Liver (tissue), 3 donors: ENCODE measurements at regions not wholly inside any gene's neighbourhood (a gene's known extent, or its start where the extent isn't known, plus 50 kb on each side); places are given as distances from the start of the nearest gene placed in this dataset.

Experiments used
- SP1 ChIP-seq: IDR thresholded peaks from 2 replicates; pipeline ENCODE4 v1.6.1; 2018; ENCODE audit warnings: antibody characterized with exemption, mild to moderate bottlenecking
- TF ChIP-seq, protein P1 (sequence below): fragments of 150-350 bp; IDR thresholded peaks from 2 replicates; pipeline ENCODE4 v1.5.1; 2017; ENCODE audit warnings: improper control_type of control experiment, low read depth, low read length; ENCODE audit not compliant: missing input control
- TF ChIP-seq, protein P2 (sequence below): IDR thresholded peaks from 2 replicates; pipeline ENCODE4 v1.6.1; 2016; ENCODE audit warnings: antibody characterized with exemption, mild to moderate bottlenecking
- donor health status: healthy.
- donor health status: healthy.

DNA sequence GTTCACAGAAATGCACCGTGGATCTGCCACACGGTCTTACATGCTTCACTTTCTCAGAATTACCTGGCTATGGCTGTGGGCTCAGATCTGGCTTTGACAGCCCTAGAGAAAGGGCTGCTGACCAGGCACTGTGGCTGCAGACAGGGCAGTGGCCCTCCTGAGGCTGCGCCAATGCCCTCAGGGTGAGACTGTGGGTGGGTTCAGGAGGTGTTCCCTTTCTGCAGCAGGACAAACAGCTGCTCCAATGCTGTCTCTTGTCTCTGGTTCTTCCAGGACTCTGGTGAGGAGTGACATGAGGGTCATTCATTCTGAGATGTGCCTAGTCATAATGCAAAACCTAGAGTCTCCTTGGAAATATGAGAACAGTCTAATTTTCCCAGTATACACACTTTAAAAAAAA, 90.5 kb upstream of the SMIM21 start:
- TF ChIP-seq, protein P1, sequence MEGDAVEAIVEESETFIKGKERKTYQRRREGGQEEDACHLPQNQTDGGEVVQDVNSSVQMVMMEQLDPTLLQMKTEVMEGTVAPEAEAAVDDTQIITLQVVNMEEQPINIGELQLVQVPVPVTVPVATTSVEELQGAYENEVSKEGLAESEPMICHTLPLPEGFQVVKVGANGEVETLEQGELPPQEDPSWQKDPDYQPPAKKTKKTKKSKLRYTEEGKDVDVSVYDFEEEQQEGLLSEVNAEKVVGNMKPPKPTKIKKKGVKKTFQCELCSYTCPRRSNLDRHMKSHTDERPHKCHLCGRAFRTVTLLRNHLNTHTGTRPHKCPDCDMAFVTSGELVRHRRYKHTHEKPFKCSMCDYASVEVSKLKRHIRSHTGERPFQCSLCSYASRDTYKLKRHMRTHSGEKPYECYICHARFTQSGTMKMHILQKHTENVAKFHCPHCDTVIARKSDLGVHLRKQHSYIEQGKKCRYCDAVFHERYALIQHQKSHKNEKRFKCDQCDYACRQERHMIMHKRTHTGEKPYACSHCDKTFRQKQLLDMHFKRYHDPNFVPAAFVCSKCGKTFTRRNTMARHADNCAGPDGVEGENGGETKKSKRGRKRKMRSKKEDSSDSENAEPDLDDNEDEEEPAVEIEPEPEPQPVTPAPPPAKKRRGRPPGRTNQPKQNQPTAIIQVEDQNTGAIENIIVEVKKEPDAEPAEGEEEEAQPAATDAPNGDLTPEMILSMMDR, result no peak
- TF ChIP-seq, protein P2, sequence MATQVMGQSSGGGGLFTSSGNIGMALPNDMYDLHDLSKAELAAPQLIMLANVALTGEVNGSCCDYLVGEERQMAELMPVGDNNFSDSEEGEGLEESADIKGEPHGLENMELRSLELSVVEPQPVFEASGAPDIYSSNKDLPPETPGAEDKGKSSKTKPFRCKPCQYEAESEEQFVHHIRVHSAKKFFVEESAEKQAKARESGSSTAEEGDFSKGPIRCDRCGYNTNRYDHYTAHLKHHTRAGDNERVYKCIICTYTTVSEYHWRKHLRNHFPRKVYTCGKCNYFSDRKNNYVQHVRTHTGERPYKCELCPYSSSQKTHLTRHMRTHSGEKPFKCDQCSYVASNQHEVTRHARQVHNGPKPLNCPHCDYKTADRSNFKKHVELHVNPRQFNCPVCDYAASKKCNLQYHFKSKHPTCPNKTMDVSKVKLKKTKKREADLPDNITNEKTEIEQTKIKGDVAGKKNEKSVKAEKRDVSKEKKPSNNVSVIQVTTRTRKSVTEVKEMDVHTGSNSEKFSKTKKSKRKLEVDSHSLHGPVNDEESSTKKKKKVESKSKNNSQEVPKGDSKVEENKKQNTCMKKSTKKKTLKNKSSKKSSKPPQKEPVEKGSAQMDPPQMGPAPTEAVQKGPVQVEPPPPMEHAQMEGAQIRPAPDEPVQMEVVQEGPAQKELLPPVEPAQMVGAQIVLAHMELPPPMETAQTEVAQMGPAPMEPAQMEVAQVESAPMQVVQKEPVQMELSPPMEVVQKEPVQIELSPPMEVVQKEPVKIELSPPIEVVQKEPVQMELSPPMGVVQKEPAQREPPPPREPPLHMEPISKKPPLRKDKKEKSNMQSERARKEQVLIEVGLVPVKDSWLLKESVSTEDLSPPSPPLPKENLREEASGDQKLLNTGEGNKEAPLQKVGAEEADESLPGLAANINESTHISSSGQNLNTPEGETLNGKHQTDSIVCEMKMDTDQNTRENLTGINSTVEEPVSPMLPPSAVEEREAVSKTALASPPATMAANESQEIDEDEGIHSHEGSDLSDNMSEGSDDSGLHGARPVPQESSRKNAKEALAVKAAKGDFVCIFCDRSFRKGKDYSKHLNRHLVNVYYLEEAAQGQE, result no peak
- TF ChIP-seq SP1, result no peak
